Nephron (organoid): ENCODE measurements at regions not wholly inside any gene's neighbourhood (a gene's known extent, or its start where the extent isn't known, plus 50 kb on each side); places are given as distances from the start of the nearest gene placed in this dataset.

Experiments
- H3K27ac Mint-ChIP-seq, 3 experiments: 2 replicates each; pipeline ENCODE4 v1.8.0; 2020; ENCODE audit warnings: mixed read lengths in 3 of 3, mild to moderate bottlenecking in 2 of 3, moderate library complexity in 1 of 3
- H3K27me3 Mint-ChIP-seq: 2 replicates; pipeline ENCODE4 v1.8.0; 2021; ENCODE audit warnings: low read depth, mild to moderate bottlenecking, moderate library complexity, mixed read lengths
- H3K36me3 Mint-ChIP-seq: 2 replicates; pipeline ENCODE4 v1.8.0; 2020; ENCODE audit warnings: low read depth, mixed read lengths
- H3K4me1 Mint-ChIP-seq: 2 replicates; pipeline ENCODE4 v1.8.0; 2020; ENCODE audit warnings: mixed read lengths
- H3K4me3 Mint-ChIP-seq, 3 experiments: 2 replicates each; pipeline ENCODE4 v1.8.0; 2020; ENCODE audit warnings: mild to moderate bottlenecking in 3 of 3, mixed read lengths in 3 of 3, moderate library complexity in 2 of 3
- H3K9me3 Mint-ChIP-seq: 2 replicates; pipeline ENCODE4 v1.8.0; 2020; ENCODE audit warnings: mixed read lengths
- CTCF ChIP-seq, 3 experiments: fragments of 200-600 bp; sonication (generic); IDR thresholded peaks; one replicate each; pipeline ENCODE4 v1.5.0; 2021; ENCODE audit warnings: antibody characterized with exemption in 3 of 3; ENCODE audit not compliant: unreplicated experiment in 3 of 3

GRCh38 chr12:43177276-43177675, 374.7 kb downstream of the ADAMTS20 start:
- peak overlapping the region; percentile 68 to 95 (median 83) for H3K27ac Mint-ChIP-seq
- no peaks in the 10 kb centered on the region for H3K36me3 Mint-ChIP-seq
- H3K9me3 Mint-ChIP-seq: peaks cover 15% of the 10 kb centered on the region
- H3K4me3 Mint-ChIP-seq: no peak overlapping the region
- TF ChIP-seq CTCF (IDR thresholded peaks at IDR 0.05; ENCODE audit: unreplicated experiment in 3 of 3): no peak
- H3K27me3 Mint-ChIP-seq: no peaks in the 10 kb centered on the region
- peaks cover 57% of the 10 kb centered on the region for H3K4me1 Mint-ChIP-seq

GRCh38 chr12:43169115-43169681, 382.8 kb downstream of the ADAMTS20 start:
- Mint-ChIP-seq H3K27me3 (no peaks in the 10 kb centered on the region), H3K4me1 (peaks cover 29% of the 10 kb centered on the region), H3K36me3 (no peaks in the 10 kb centered on the region), H3K4me3 (no peak overlapping the region), H3K27ac (peak overlapping the region; percentile 87 to 94 (median 93)), H3K9me3 (peaks cover 2% of the 10 kb centered on the region)
- TF ChIP-seq CTCF (IDR thresholded peaks at IDR 0.05; ENCODE audit: unreplicated experiment in 3 of 3): no peak

- Mint-ChIP-seq H3K4me1 (peaks cover 19% of the 10 kb centered on the region), H3K36me3 (no peaks in the 10 kb centered on the region), H3K27me3 (no peaks in the 10 kb centered on the region), H3K4me3 (no peak overlapping the region), H3K9me3 (no peaks in the 10 kb centered on the region), H3K27ac (peak overlapping the region in 2 of 3 experiments; percentile 71 to 93)
- TF ChIP-seq CTCF (IDR thresholded peaks at IDR 0.05; ENCODE audit: unreplicated experiment in 3 of 3): no peak
Measured at GRCh38 chr12:43167691-43168090, 384.3 kb downstream of the ADAMTS20 start.

- no peak overlapping the region for H3K27ac Mint-ChIP-seq
- peaks cover 3% of the 10 kb centered on the region for H3K9me3 Mint-ChIP-seq
- no peak overlapping the region for H3K4me3 Mint-ChIP-seq
- H3K4me1 Mint-ChIP-seq: peaks cover 19% of the 10 kb centered on the region
- H3K36me3 Mint-ChIP-seq: no peaks in the 10 kb centered on the region
- TF ChIP-seq CTCF (IDR thresholded peaks at IDR 0.05; ENCODE audit: unreplicated experiment in 3 of 3): no peak
- no peaks in the 10 kb centered on the region for H3K27me3 Mint-ChIP-seq
Measured at GRCh38 chr12:43165351-43165750, 386.7 kb downstream of the ADAMTS20 start.

- Mint-ChIP-seq H3K4me3 (no peak overlapping the region), H3K9me3 (peaks cover 6% of the 10 kb centered on the region), H3K27ac (no peak overlapping the region), H3K36me3 (no peaks in the 10 kb centered on the region), H3K4me1 (peaks cover under 1% of the 10 kb centered on the region), H3K27me3 (no peaks in the 10 kb centered on the region)
- TF ChIP-seq CTCF (IDR thresholded peaks at IDR 0.05; ENCODE audit: unreplicated experiment in 3 of 3): no peak
Measured at GRCh38 chr12:43162138-43162537, 389.9 kb downstream of the ADAMTS20 start.

- Mint-ChIP-seq H3K36me3 (no peaks in the 10 kb centered on the region), H3K4me3 (no peak overlapping the region), H3K9me3 (peaks cover 6% of the 10 kb centered on the region), H3K27me3 (no peaks in the 10 kb centered on the region), H3K4me1 (peaks cover 9% of the 10 kb centered on the region), H3K27ac (peak overlapping the region in 1 of 3 experiments; percentile 44)
- no peak for TF ChIP-seq CTCF (IDR thresholded peaks at IDR 0.05; ENCODE audit: unreplicated experiment in 3 of 3)
Measured at GRCh38 chr12:43159506-43159905, 392.5 kb downstream of the ADAMTS20 start.
